Natural killer cell (primary cell): ENCODE measurements at regions not wholly inside any gene's neighbourhood (a gene's known extent, or its start where the extent isn't known, plus 50 kb on each side); places are given as distances from the start of the nearest gene placed in this dataset.

Source experiments
- ATAC-seq, 3 donors: fragments of 150-1000 bp in 2 of 3; fragments of 200-7000 bp in 1 of 3; cut with Tn5 transposase; 1 replicate in 1 of 3; 2 replicates in 2 of 3; pipeline ENCODE4 v1.10.0; 2021; ENCODE audit warnings: mild to moderate bottlenecking in 2 of 3, moderate library complexity in 2 of 3
- DNase-seq, 2 donors: peaks; one replicate each; pipeline versions ENCODE4 v3.0.0 to v3.0.0-alpha.2; 2013 to 2021; ENCODE audit warnings: mixed read lengths in 1 of 2
- H3K27ac ChIP-seq: one replicate; pipeline ENCODE4 v1.5.1; 2013; ENCODE audit warnings: mild to moderate bottlenecking, low read length
- H3K27me3 ChIP-seq: one replicate; pipeline ENCODE4 v1.6.1; 2013; ENCODE audit warnings: low read length; ENCODE audit not compliant: control insufficient read depth, insufficient read depth
- H3K36me3 ChIP-seq: one replicate; pipeline ENCODE4 v1.6.1; 2013; ENCODE audit warnings: low read length; ENCODE audit not compliant: control insufficient read depth, insufficient read depth
- H3K4me1 ChIP-seq: one replicate; pipeline ENCODE4 v1.6.1; 2013; ENCODE audit warnings: low read length; ENCODE audit not compliant: control insufficient read depth, insufficient read depth
- H3K4me3 ChIP-seq: one replicate; pipeline ENCODE4 v1.5.1; 2013; ENCODE audit warnings: low read length
- H3K9me3 ChIP-seq: one replicate; pipeline ENCODE4 v1.6.1; 2013; ENCODE audit warnings: low read length; ENCODE audit not compliant: control insufficient read depth, insufficient read depth
- H3K27ac Mint-ChIP-seq, 2 donors: one replicate each; pipeline ENCODE4 v1.8.0; 2022; ENCODE audit warnings: mild to moderate bottlenecking in 2 of 2, mixed read lengths in 2 of 2, moderate library complexity in 1 of 2
- H3K27me3 Mint-ChIP-seq, 2 donors: one replicate each; pipeline ENCODE4 v1.8.0; 2022; ENCODE audit warnings: low read depth in 2 of 2, mixed read lengths in 2 of 2
- H3K36me3 Mint-ChIP-seq: one replicate; pipeline ENCODE4 v1.8.0; 2022; ENCODE audit warnings: mixed read lengths
- H3K4me1 Mint-ChIP-seq, 2 donors: one replicate each; pipeline ENCODE4 v1.8.0; 2022; ENCODE audit warnings: mixed read lengths in 2 of 2
- H3K4me3 Mint-ChIP-seq: one replicate; pipeline ENCODE4 v1.8.0; 2022; ENCODE audit warnings: mild to moderate bottlenecking, moderate library complexity, mixed read lengths
- H3K9me3 Mint-ChIP-seq, 2 donors: one replicate each; pipeline ENCODE4 v1.8.0; 2022; ENCODE audit warnings: mixed read lengths in 2 of 2
- WGBS: methylation state at CpG from one replicate; pipeline ENCODE4 v1.1.7; 2013; ENCODE audit warnings: missing lambda C conversion rate; ENCODE audit not compliant: insufficient coverage; 5-methylcytosine and 5-hydroxymethylcytosine counted together
- intact Hi-C: fragments of 100-400 bp; cut with micrococcal nuclease; formaldehyde crosslinking; loops from one replicate; pipeline ENCODE4 v1.14.2; 2022
- TF ChIP-seq, protein P1 (sequence below): fragments of 200-600 bp; IDR thresholded peaks from one replicate; pipeline ENCODE4 v1.8.0; 2022; ENCODE audit warnings: antibody characterized with exemption

DNA sequence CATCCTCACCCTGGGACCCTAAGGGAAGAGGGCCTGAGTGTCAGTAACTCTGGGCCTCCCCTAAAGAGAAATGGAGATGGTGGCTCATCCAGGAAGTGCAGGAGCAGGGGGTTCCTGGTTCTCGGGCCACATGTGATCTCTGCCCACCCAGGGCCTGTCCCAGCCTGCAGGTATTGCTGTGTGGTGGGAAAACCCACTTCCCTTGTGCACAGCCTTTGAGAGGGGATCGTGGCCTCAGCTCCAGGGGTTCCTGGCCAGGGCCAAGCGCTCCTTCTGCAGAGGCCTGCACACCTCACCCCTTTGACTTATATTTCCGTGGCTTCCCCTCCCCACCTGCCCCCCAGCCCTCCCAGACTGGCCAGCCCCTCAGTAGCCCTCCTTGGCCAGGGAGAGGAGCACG is 213.5 kb downstream of the OR4C45 start:
- H3K4me3 ChIP-seq: no peak overlapping the region
- DNase-seq (no peak), ATAC-seq (no peak)
- H3K9me3 ChIP-seq: peaks cover 33% of the 10 kb centered on the region
- no peaks in the 10 kb centered on the region for H3K4me1 ChIP-seq
- intact Hi-C loops: no loop called here
- H3K4me1 Mint-ChIP-seq: no peaks in the 10 kb centered on the region
- H3K27me3 ChIP-seq: no peaks in the 10 kb centered on the region
- no peaks in the 10 kb centered on the region for H3K27me3 Mint-ChIP-seq
- WGBS: 71% methylated on average over 5 of the region's 5 CpGs
- no peak overlapping the region for H3K27ac ChIP-seq
- H3K9me3 Mint-ChIP-seq: peaks cover 2 to 7% of the 10 kb centered on the region in 2 donors
- no peaks in the 10 kb centered on the region for H3K36me3 ChIP-seq
- no peak overlapping the region for H3K4me3 Mint-ChIP-seq
- TF ChIP-seq, protein P1, sequence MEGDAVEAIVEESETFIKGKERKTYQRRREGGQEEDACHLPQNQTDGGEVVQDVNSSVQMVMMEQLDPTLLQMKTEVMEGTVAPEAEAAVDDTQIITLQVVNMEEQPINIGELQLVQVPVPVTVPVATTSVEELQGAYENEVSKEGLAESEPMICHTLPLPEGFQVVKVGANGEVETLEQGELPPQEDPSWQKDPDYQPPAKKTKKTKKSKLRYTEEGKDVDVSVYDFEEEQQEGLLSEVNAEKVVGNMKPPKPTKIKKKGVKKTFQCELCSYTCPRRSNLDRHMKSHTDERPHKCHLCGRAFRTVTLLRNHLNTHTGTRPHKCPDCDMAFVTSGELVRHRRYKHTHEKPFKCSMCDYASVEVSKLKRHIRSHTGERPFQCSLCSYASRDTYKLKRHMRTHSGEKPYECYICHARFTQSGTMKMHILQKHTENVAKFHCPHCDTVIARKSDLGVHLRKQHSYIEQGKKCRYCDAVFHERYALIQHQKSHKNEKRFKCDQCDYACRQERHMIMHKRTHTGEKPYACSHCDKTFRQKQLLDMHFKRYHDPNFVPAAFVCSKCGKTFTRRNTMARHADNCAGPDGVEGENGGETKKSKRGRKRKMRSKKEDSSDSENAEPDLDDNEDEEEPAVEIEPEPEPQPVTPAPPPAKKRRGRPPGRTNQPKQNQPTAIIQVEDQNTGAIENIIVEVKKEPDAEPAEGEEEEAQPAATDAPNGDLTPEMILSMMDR: no peak
- no peaks in the 10 kb centered on the region for H3K36me3 Mint-ChIP-seq
- H3K27ac Mint-ChIP-seq: no peak overlapping the region

GRCh38 chr11:50246699-50247098 is 214.0 kb downstream of the OR4C45 start:
- TF ChIP-seq, protein P1: no peak
- intact Hi-C loops: no loop called here
- peaks cover 33% of the 10 kb centered on the region for H3K9me3 ChIP-seq
- H3K27ac ChIP-seq: no peak overlapping the region
- Mint-ChIP-seq H3K4me3 (no peak overlapping the region), H3K9me3 (peaks cover 4 to 7% of the 10 kb centered on the region in 2 donors), H3K27ac (no peak overlapping the region), H3K27me3 (no peaks in the 10 kb centered on the region), H3K36me3 (no peaks in the 10 kb centered on the region), H3K4me1 (no peaks in the 10 kb centered on the region)
- no peaks in the 10 kb centered on the region for H3K27me3 ChIP-seq
- no peaks in the 10 kb centered on the region for H3K36me3 ChIP-seq
- DNase-seq (no peak), ATAC-seq (no peak)
- 90% methylated on average over 16 of the region's 16 CpGs for whole genome bisulfite sequencing
- H3K4me3 ChIP-seq: no peak overlapping the region
- H3K4me1 ChIP-seq: no peaks in the 10 kb centered on the region

DNA sequence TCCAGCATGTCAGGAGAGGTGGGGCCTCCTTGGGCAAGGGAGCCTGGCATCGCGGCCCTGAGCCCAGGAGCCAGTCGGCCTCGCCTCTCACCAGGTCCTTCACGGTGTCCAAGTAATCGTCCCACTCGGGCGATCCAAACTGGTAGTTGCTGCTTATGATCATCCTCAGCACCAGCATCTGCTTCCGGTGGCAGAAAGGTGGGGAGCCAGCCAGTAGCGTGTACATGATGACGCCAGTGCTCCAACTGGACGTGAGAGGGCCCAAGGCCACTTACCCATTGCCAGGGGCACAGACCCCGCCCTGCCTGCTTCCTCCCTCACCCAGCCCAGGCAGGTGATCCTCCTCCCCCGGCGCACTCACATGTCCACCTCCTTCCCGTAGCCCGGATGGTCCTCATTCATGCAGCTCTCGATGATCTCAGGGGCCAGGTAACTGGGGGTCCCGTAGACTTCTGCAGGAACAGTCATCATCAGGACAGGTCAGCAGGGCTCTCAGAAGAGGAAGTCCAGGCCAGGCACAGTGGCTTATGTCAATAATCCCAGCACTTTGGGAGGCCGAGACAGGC is 214.7 kb downstream of the OR4C45 start:
- DNase-seq: no peak
- H3K4me1 Mint-ChIP-seq: no peaks in the 10 kb centered on the region
- peaks cover 4 to 7% of the 10 kb centered on the region in 2 donors for H3K9me3 Mint-ChIP-seq
- H3K4me3 ChIP-seq: no peak overlapping the region
- ATAC-seq: no peak
- H3K27ac ChIP-seq: no peak overlapping the region
- H3K36me3 Mint-ChIP-seq: no peaks in the 10 kb centered on the region
- no peaks in the 10 kb centered on the region for H3K27me3 Mint-ChIP-seq
- TF ChIP-seq, protein P1: no peak
- no peak overlapping the region for H3K4me3 Mint-ChIP-seq
- WGBS: 91% methylated on average over 20 of the region's 20 CpGs
- H3K27me3 ChIP-seq: no peaks in the 10 kb centered on the region
- intact Hi-C loops: no loop called here
- no peak overlapping the region for H3K27ac Mint-ChIP-seq
- no peaks in the 10 kb centered on the region for H3K4me1 ChIP-seq
- no peaks in the 10 kb centered on the region for H3K36me3 ChIP-seq
- H3K9me3 ChIP-seq: peaks cover 33% of the 10 kb centered on the region

GRCh38 chr11:50267851-50268250 is 235.2 kb downstream of the OR4C45 start:
- no peak for DNase-seq
- no peaks in the 10 kb centered on the region for H3K4me1 Mint-ChIP-seq
- H3K9me3 Mint-ChIP-seq: peaks cover 16 to 38% of the 10 kb centered on the region in 2 donors
- Histone ChIP-seq H3K27ac (no peak overlapping the region), H3K4me3 (no peak overlapping the region), H3K36me3 (no peaks in the 10 kb centered on the region), H3K4me1 (no peaks in the 10 kb centered on the region), H3K27me3 (no peaks in the 10 kb centered on the region), H3K9me3 (peaks cover 4% of the 10 kb centered on the region)
- peaks cover 30% of the 10 kb centered on the region for H3K36me3 Mint-ChIP-seq
- H3K4me3 Mint-ChIP-seq: no peak overlapping the region
- TF ChIP-seq, protein P1: no peak
- WGBS: 83% methylated on average over 26 of the region's 26 CpGs
- intact Hi-C loops: no loop called here
- H3K27me3 Mint-ChIP-seq: no peaks in the 10 kb centered on the region
- no peak for ATAC-seq
- no peak overlapping the region for H3K27ac Mint-ChIP-seq
